NK-92 (cell line): ENCODE measurements at regions not wholly inside any gene's neighbourhood (a gene's known extent, or its start where the extent isn't known, plus 50 kb on each side); places are given as distances from the start of the nearest gene placed in this dataset.
"Not testable (repeated sequence)": the region's sequence is repeated elsewhere in the genome, so short reads cannot be mapped to it uniquely, and the experiment has no call there.

Source experiments
- DNase-seq: peaks from one replicate; lab custom pipeline; 2025; ENCODE audit not compliant: unreplicated experiment; lab: John Stamatoyannopoulos, UW

GRCh38 chr2:207438414-207439126 lies 91.2 kb upstream of the CREB1 start:
- no peak for DNase-seq

GRCh38 chr2:207439881-207440280 lies 89.9 kb upstream of the CREB1 start:
- not testable (repeated sequence) for DNase-seq

GRCh38 chr2:207444756-207445155 lies 85.0 kb upstream of the CREB1 start:
- DNase-seq, result no peak

- DNase-seq, result no peak
Measured at GRCh38 chr2:207446653-207447052, 83.1 kb upstream of the CREB1 start.

DNA sequence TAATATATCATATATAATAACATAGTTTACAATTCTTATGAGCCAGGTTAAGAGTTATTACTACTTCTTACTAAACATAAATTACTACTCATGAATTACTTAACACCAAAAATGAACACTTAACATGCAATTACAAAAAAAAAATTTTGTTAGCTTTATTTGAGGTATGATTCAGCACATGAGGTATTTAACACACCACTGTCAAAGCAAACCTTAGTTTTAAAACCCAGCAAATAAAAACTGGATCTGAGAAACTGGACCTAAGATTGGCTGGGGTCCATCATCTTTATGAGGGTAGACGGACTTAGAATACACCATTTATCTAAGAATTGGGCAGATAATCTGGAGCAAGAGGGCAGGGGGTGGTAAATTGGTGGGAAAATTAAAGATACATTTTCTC lies 81.8 kb upstream of the CREB1 start:
- no peak for DNase-seq

DNA sequence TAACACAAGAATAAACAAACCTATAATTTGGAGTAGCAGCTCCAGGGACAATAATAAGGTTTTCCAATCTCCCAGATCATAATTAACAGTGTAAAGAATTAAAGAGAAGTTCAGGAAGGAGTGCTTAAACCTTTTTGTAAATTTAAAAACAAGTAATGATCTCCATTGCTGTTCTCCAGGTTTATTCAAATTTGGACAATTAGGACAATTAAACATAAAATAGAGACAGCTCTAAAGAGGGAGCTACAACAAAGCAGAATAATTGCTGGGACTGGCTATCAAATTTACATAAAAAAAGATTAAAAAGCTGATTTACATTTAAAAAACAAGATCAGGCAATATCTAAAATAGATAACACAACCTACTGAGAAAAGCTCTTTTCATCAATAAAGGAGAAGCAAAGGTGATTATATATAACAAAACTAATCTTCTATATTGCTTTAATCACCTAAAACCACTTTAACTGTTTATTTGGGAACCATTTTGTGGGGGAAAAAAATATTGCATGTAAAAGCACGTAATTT lies 80.1 kb upstream of the CREB1 start:
- DNase-seq, result no peak

- DNase-seq, result no peak
Measured at GRCh38 chr2:207450186-207450585, 79.6 kb upstream of the CREB1 start.

DNA sequence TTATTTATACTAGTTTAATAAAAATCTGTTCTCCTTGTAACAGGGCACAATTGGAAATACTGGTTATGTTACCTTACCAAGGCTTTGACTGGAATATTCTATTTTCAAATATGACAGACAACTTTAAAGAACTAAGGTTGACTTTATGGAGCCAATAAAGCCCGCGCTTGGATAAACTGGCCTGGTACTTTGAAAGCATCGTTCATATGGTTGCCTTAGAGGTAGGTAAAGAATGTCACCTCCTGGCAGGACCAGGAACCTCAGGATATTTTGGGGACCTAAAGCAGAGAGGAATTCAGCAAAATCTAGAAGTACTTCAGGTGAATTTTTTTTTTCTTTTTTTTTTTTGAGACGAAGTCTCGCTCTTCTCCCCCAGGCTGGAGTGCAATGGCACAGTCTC lies 71.2 kb upstream of the CREB1 start:
- no peak for DNase-seq

DNA sequence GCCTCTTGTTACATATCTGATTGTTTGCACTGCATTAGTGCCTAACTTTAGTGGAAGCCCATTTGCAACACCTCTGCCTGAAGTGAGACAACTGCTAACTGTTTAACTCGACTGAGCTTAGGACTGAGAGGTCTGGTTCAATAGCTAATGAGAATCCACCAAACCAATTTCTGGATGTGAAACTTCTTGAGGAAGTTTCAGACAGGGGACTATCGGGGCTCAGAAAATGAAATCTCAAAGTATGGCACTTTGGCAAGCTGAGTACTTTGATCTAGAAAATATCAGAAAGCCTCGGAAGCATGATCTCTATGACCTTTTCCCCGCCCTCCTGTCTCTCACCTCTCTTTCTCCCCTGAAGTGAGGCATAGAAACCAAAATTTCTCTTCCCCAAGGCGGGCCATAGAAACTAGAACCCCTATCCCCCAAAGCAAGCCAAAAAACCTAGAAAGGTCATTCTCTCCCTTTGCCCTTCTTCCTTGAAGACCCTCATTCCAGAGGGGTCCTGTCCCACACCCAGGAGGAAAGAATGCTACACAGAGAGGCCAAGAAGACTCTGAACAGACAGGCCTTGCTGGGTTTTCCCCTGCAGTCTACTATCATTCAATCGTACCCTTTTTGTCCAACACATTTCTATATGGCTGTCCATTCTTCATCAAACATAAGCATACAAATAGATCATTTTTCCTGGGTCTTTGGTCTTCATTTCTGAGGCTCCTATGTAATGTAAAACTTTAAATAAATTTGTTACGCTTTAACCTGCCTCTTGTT lies 69.6 kb upstream of the CREB1 start:
- DNase-seq, result no peak

DNA sequence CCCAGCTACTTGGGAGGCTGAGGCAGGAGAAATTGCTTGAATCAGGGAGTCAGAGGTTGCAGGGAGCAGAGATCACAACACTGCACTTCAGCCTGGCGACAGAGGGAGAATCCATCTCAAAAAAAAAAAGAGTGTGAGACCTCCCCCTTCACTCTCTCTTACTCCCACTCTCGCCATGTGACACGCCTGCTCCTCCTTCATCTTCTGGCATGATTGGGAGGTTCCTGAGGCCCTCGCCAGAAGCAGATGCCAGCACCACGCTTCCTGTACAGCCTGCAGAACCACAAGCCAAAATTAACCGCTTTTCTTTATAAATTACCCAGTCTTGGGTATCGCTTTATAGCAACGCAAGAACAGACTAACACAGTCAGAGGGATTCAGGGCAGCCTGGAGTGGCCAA lies 66.3 kb upstream of the CREB1 start:
- no peak for DNase-seq

GRCh38 chr2:207464007-207464406 lies 65.8 kb upstream of the CREB1 start:
- no peak for DNase-seq

GRCh38 chr2:207465894-207466293 lies 63.9 kb upstream of the CREB1 start:
- no peak for DNase-seq

GRCh38 chr2:207467716-207468347 lies 61.9 kb upstream of the CREB1 start:
- no peak for DNase-seq

GRCh38 chr2:207468488-207468887 lies 61.3 kb upstream of the CREB1 start:
- no peak for DNase-seq

GRCh38 chr2:207469451-207469850 lies 60.3 kb upstream of the CREB1 start:
- no peak for DNase-seq

DNA sequence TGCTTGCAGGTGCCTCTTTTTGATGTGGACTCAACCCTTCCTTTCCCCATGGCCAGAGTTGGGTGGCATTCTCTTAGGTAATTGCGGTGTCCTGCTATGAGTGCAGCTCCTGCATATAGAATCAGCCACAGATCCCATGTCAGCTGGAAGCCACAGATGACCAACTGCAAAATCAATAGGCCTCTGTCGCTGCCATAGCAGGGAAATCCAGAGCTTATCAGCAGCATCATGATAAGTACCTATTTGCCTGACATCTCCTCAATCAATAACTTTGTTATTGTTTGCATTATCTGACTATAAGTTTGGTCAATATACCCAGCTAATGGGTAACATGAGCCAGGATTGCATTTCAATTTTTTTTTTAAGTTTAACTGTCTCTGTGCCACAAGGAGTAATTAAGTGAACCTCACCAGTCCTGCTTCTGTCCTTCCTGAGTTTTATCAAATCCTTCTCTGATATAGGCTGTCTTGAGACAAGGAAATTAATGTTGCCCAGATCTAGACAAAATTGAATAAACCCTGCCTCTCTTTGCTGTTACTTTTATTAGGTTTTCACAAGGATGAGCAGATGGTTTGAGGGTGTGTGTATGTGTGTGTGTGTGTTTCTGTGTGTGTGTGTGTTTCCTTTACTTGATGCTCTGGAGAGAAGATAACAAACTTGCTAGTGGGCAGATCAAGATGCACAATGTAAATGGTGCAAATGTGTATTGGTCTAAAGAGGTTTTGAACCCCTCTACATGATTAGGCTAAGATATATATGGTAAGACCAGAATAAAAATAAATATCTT lies 59.6 kb upstream of the CREB1 start:
- no peak for DNase-seq

DNA sequence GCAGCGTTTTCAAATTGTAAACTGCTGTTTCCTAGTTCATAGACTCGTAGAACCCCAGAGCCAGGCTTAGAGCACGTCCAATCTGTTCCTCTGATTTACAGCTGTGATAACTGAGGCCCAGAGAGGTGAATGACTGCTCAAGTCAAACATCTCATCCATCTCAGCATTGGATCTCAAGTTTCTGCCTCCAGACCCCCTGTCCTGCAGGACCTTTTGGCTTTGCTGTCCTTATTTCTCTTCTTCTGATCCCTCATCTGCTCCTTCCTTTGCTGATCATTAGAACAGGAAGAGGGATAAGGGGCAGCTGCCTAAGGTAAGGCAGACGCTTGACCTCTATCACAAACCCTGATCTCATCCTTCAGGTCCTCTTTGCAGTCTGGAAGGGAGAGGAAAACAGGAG lies 58.5 kb upstream of the CREB1 start:
- DNase-seq, result no peak

DNA sequence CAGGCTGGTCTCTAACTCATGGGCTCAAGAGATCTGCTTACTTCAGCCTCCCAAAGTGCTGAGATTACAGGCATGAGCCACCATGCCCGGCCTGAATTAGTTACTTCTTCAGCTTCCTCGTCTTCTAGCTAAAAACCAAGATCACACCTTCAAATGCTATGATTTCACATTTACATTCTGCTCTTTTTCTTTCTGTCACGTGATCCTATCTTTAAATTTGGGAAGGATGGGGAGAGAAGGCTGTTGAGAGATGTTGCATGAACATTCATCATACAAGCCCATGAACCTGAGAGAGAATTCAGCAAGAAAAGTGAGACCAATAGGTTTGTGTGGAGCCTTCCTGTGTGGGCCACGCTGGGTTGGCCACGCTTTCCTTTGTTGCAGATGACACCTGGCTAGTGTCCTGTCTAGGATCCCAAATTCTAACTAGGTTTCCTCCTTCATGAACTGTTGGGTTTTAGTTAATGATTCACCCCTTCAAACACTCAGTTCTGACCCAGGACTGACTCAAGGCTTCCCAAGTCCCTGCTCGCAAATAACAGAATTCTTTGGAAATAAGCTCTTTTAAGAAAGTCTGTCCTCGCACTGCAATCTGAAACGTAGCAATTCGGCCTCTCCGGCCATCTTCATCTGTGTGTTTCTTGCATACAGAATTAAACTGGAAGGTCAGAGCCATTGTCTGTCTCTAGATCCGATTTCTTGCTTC lies 57.3 kb upstream of the CREB1 start:
- DNase-seq, result no peak

- DNase-seq, result no peak
Measured at GRCh38 chr2:207473049-207473930, 56.5 kb upstream of the CREB1 start.

DNA sequence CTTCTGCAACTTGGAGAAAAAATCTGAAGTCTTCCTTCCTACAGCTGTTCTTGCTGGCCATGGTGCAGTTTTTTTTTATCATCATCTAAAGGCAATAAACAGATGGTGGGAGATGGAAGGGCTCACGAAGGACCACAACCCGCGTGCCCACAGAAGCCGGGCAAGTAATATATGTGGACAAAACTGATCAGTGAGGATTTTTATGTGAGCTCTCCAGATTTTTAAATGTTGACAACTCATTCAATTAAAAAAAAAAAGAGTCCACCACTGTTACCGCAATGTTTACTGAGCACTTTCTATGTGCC lies 55.9 kb upstream of the CREB1 start:
- no peak for DNase-seq
